ENCODE measurements at regions not wholly inside any gene's neighbourhood (a gene's known extent, or its start where the extent isn't known, plus 50 kb on each side); places are given as distances from the start of the nearest gene placed in this dataset.

GRCh38 chr10:91163269-91163868 lies 57.1 kb upstream of the PCGF5 start:
- Histone ChIP-seq H3K9me3 (no peaks in the 10 kb centered on the region), H3K27ac (peak overlapping the region; percentile 91 to 98 (median 96)), H3K4me3 (peak overlapping the region; percentile 70 to 84 (median 78)), H3K4me1 (peaks cover 4 to 46% (median 34%) of the 10 kb centered on the region in 6 donors), H3K36me3 (no peaks in the 10 kb centered on the region), H3K27me3 (replicated peaks in 1 of 7) (peaks cover 0 to 8% (median 0%) of the 10 kb centered on the region in 7 donors)
- DNase-seq, result peak; percentile 95
- peak; percentile 69 to 81 (median 80) for TF ChIP-seq POLR2AphosphoS5 (IDR thresholded peaks at IDR 0.05)
- TF ChIP-seq POLR2A (IDR thresholded peaks at IDR 0.05), result peak in 1 of 3 donors; percentile 49
- peak in 4 of 11 experiments; percentile 12 to 39 (median 25) for TF ChIP-seq CTCF (IDR thresholded peaks at IDR 0.05 in 8 of 11, conservative IDR thresholded peaks at IDR 0.05 in 3 of 11)
- WGBS, 5 donors, result 0 to 1% (median 0%) methylated on average over 30 to 77 of the region's 77 CpGs
- intact Hi-C loops (cut with DNase I; ENCODE audit: low total_unique reads), result loop anchor here (10.0 kb wide), 1 partner anchor 61 kb away; the partner anchor contains the start of gene PCGF5

- H3K27me3 ChIP-seq (replicated peaks in 1 of 7), result peaks cover 0 to 8% (median 0%) of the 10 kb centered on the region in 7 donors
- intact Hi-C loops (cut with DNase I; ENCODE audit: low total_unique reads), result loop anchor here (10.0 kb wide), 1 partner anchor 61 kb away; the partner anchor contains the start of gene PCGF5
- WGBS, 5 donors, result 10 to 12% (median 11%) methylated on average over 32 to 38 of the region's 38 CpGs
- H3K4me1 ChIP-seq, result peaks cover 4 to 46% (median 34%) of the 10 kb centered on the region in 6 donors
- H3K36me3 ChIP-seq, result no peaks in the 10 kb centered on the region
- TF ChIP-seq POLR2AphosphoS5 (IDR thresholded peaks at IDR 0.05) (no peak), POLR2A (IDR thresholded peaks at IDR 0.05) (no peak), CTCF (IDR thresholded peaks at IDR 0.05 in 8 of 11, conservative IDR thresholded peaks at IDR 0.05 in 3 of 11) (peak in 1 of 11 experiments; percentile 28)
- peak overlapping the region; percentile 91 to 98 (median 96) for H3K27ac ChIP-seq
- H3K9me3 ChIP-seq, result no peaks in the 10 kb centered on the region
- peak; percentile 89 for DNase-seq
- H3K4me3 ChIP-seq, result peak overlapping the region; percentile 70 to 84 (median 78)
These were observed 56.5 kb upstream of the PCGF5 start for GRCh38 chr10:91163869-91164474.

- intact Hi-C loops (cut with DNase I; ENCODE audit: low total_unique reads), result loop anchor here (10.0 kb wide), 1 partner anchor 60 kb away; the partner anchor contains the start of gene PCGF5
- WGBS, 5 donors, result 86 to 94% (median 91%) methylated on average over 7 of the region's 7 CpGs
- Histone ChIP-seq H3K27me3 (replicated peaks in 1 of 7) (peaks cover 0 to 8% (median 0%) of the 10 kb centered on the region in 7 donors), H3K27ac (peak overlapping the region in 7 of 8 donors; percentile 91 to 98 (median 96)), H3K9me3 (peaks cover 0 to 2% (median under 1%) of the 10 kb centered on the region in 8 donors), H3K36me3 (no peaks in the 10 kb centered on the region), H3K4me1 (peaks cover 4 to 46% (median 34%) of the 10 kb centered on the region in 6 donors), H3K4me3 (peak overlapping the region in 5 of 8 donors; percentile 70 to 84 (median 76))
- no peak for DNase-seq
- TF ChIP-seq POLR2A (IDR thresholded peaks at IDR 0.05) (no peak), CTCF (IDR thresholded peaks at IDR 0.05 in 8 of 11, conservative IDR thresholded peaks at IDR 0.05 in 3 of 11) (no peak), POLR2AphosphoS5 (IDR thresholded peaks at IDR 0.05) (no peak)
These were observed 55.9 kb upstream of the PCGF5 start for GRCh38 chr10:91164520-91165065.
